Femur (tissue), 1 donor: ENCODE measurements at regions not wholly inside any gene's neighbourhood (a gene's known extent, or its start where the extent isn't known, plus 50 kb on each side); places are given as distances from the start of the nearest gene placed in this dataset.

ENCODE experiments used
- DNase-seq: peaks from one replicate; pipeline ENCODE4 v3.0.0-alpha.2; 2017

- DNase-seq, result no peak
These were observed 139.6 kb upstream of the FAM20A start for GRCh38 chr17:68740555-68741447.

GRCh38 chr17:68737761-68738443 is 136.7 kb upstream of the FAM20A start:
- DNase-seq, result no peak

GRCh38 chr17:68734931-68735330 is 133.8 kb upstream of the FAM20A start:
- peak; percentile 47 for DNase-seq

- peak; percentile 52 for DNase-seq
These were observed 133.2 kb upstream of the FAM20A start for GRCh38 chr17:68734187-68734900.

- DNase-seq, result peak; percentile 58
These were observed 132.3 kb upstream of the FAM20A start for GRCh38 chr17:68733241-68734176.

- DNase-seq, result no peak
These were observed 131.2 kb upstream of the FAM20A start for GRCh38 chr17:68732301-68732749.

- no peak for DNase-seq
These were observed 130.3 kb upstream of the FAM20A start for GRCh38 chr17:68731465-68731864.

- DNase-seq, result no peak
These were observed 118.3 kb upstream of the FAM20A start for GRCh38 chr17:68719431-68719830.

- DNase-seq, result no peak
These were observed 117.8 kb upstream of the FAM20A start for GRCh38 chr17:68718926-68719325.

- DNase-seq, result no peak
These were observed 117.3 kb upstream of the FAM20A start for GRCh38 chr17:68718465-68718864.

- DNase-seq, result no peak
These were observed 113.5 kb upstream of the FAM20A start for GRCh38 chr17:68714676-68715075.

GRCh38 chr17:68711858-68712257 is 110.7 kb upstream of the FAM20A start:
- DNase-seq, result no peak

- no peak for DNase-seq
These were observed 109.8 kb upstream of the FAM20A start for GRCh38 chr17:68710976-68711375.

GRCh38 chr17:68710035-68710780 is 109.0 kb upstream of the FAM20A start:
- DNase-seq, result no peak

- no peak for DNase-seq
These were observed 108.3 kb upstream of the FAM20A start for GRCh38 chr17:68709461-68709860.

- no peak for DNase-seq
These were observed 105.9 kb upstream of the FAM20A start for GRCh38 chr17:68707031-68707430.

- DNase-seq, result no peak
These were observed 105.3 kb upstream of the FAM20A start for GRCh38 chr17:68706356-68706920.

- DNase-seq, result no peak
These were observed 104.5 kb upstream of the FAM20A start for GRCh38 chr17:68705714-68706076.

- peak; percentile 59 for DNase-seq
These were observed 103.9 kb upstream of the FAM20A start for GRCh38 chr17:68704871-68705713.

GRCh38 chr17:68701046-68701445 is 99.9 kb upstream of the FAM20A start:
- DNase-seq, result no peak
